Caco-2 (cell line): ENCODE measurements at regions not wholly inside any gene's neighbourhood (a gene's known extent, or its start where the extent isn't known, plus 50 kb on each side); places are given as distances from the start of the nearest gene placed in this dataset.

Experiments
- BruUV-seq: library from RNA; stranded (reverse); fragments of 400-500 nt; replicated peaks from 2 replicates; lab custom pipeline; 2021; lab: Mats Ljungman, UMichigan
- CTCF ChIA-PET: fragments of 300-600 bp; sonication (Branson Sonifier 250); formaldehyde crosslinking; loops from one replicate; lab custom pipeline; 2022; ENCODE audit warnings: antibody characterized with exemption; lab: Charles Lee
- POLR2A ChIA-PET: fragments of 300-600 bp; sonication (Branson Sonifier 250); formaldehyde crosslinking; loops from one replicate; lab custom pipeline; 2022; ENCODE audit warnings: antibody characterized with exemption; lab: Charles Lee
- DNase-seq, 2 experiments: peaks; one replicate each; pipeline versions ENCODE4 v3.0.0 to v3.0.0-alpha.2; 2020 to 2022
- H3K27me3 ChIP-seq: replicated peaks from 2 replicates; pipeline ENCODE4 v1.6.0; 2011; ENCODE audit warnings: low read length; ENCODE audit not compliant: control insufficient read depth, insufficient read depth
- H3K36me3 ChIP-seq: 2 replicates; pipeline ENCODE4 v1.5.1; 2011; ENCODE audit warnings: low read length; ENCODE audit not compliant: control insufficient read depth, insufficient read depth
- H3K4me1 ChIP-seq: fragments of 250-450 bp; sonication (Bioruptor Pico); 2 replicates; pipeline ENCODE4 v1.5.1; 2020; ENCODE audit warnings: mild to moderate bottlenecking
- H3K4me3 ChIP-seq: 2 replicates; pipeline ENCODE4 v1.5.1; 2011; ENCODE audit warnings: low read depth, mild to moderate bottlenecking, control low read depth, low read length
- H3K9me3 ChIP-seq: fragments of 250-450 bp; sonication (Bioruptor Pico); 2 replicates; pipeline ENCODE4 v1.5.1; 2020; ENCODE audit warnings: mild to moderate bottlenecking, moderate library complexity
- H3K27ac Mint-ChIP-seq: one replicate; pipeline ENCODE4 v1.8.0; 2022; ENCODE audit warnings: mixed read lengths; ENCODE audit not compliant: unreplicated experiment
- H3K27me3 Mint-ChIP-seq: one replicate; pipeline ENCODE4 v1.8.0; 2022; ENCODE audit warnings: mixed read lengths; ENCODE audit not compliant: insufficient read depth, unreplicated experiment
- H3K36me3 Mint-ChIP-seq: one replicate; pipeline ENCODE4 v1.8.0; 2022; ENCODE audit warnings: mild to moderate bottlenecking, mixed read lengths; ENCODE audit not compliant: insufficient read depth, unreplicated experiment
- H3K4me1 Mint-ChIP-seq: one replicate; pipeline ENCODE4 v1.8.0; 2022; ENCODE audit warnings: low read depth, mixed read lengths; ENCODE audit not compliant: unreplicated experiment
- H3K4me3 Mint-ChIP-seq: one replicate; pipeline ENCODE4 v1.8.0; 2022; ENCODE audit warnings: mild to moderate bottlenecking, moderate library complexity, mixed read lengths; ENCODE audit not compliant: unreplicated experiment
- H3K9me3 Mint-ChIP-seq: one replicate; pipeline ENCODE4 v1.8.0; 2022; ENCODE audit warnings: mixed read lengths; ENCODE audit not compliant: unreplicated experiment
- intact Hi-C: fragments of 100-400 bp; cut with micrococcal nuclease; formaldehyde crosslinking; loops from one replicate; pipeline ENCODE4 v1.10.0; 2022; ENCODE audit not compliant: unreplicated experiment
- TF ChIP-seq, protein P1 (sequence below), 2 experiments: fragments of 200-600 bp in 1 of 2; IDR thresholded peaks; 1 replicate in 1 of 2; 2 replicates in 1 of 2; pipeline versions ENCODE4 v1.5.1 to v1.8.0; 2011 to 2022; ENCODE audit warnings: antibody characterized with exemption in 1 of 2, control low read depth in 1 of 2, inconsistent platforms in 1 of 2, low read depth in 1 of 2, low read length in 1 of 2, mild to moderate bottlenecking in 1 of 2, moderate library complexity in 1 of 2; ENCODE audit not compliant: insufficient read depth in 1 of 2, severe bottlenecking in 1 of 2, unreplicated experiment in 1 of 2

DNA sequence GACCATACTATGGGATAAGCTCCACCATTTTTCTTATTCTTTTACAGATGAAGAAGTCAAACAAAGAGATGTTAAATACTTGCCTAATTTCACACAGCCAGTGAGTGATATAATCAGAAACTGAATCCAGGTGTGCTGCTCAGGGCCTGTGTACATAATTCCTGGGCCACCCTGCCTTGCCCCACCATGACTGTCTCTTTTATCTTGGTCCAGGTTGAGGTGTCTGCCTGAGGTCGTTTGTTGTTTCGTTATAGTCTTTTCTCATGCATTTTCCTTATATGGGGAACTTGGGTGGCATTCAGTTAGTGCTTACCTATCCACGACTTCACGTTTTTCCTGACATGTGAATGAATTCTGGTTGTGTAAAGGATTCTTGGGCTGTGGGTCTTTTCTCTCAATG lies 277.6 kb downstream of the COL12A1 start:
- no peaks in the 10 kb centered on the region for H3K36me3 Mint-ChIP-seq
- intact Hi-C loops: no loop called here
- POLR2A ChIA-PET: no interaction called here
- no peak overlapping the region for H3K27ac Mint-ChIP-seq
- no peak overlapping the region for H3K4me3 Mint-ChIP-seq
- no peaks in the 10 kb centered on the region for H3K9me3 Mint-ChIP-seq
- Histone ChIP-seq H3K36me3 (no peaks in the 10 kb centered on the region), H3K4me3 (no peak overlapping the region), H3K9me3 (no peaks in the 10 kb centered on the region), H3K27me3 (no peaks in the 10 kb centered on the region), H3K4me1 (no peaks in the 10 kb centered on the region)
- TF ChIP-seq, protein P1, sequence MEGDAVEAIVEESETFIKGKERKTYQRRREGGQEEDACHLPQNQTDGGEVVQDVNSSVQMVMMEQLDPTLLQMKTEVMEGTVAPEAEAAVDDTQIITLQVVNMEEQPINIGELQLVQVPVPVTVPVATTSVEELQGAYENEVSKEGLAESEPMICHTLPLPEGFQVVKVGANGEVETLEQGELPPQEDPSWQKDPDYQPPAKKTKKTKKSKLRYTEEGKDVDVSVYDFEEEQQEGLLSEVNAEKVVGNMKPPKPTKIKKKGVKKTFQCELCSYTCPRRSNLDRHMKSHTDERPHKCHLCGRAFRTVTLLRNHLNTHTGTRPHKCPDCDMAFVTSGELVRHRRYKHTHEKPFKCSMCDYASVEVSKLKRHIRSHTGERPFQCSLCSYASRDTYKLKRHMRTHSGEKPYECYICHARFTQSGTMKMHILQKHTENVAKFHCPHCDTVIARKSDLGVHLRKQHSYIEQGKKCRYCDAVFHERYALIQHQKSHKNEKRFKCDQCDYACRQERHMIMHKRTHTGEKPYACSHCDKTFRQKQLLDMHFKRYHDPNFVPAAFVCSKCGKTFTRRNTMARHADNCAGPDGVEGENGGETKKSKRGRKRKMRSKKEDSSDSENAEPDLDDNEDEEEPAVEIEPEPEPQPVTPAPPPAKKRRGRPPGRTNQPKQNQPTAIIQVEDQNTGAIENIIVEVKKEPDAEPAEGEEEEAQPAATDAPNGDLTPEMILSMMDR (IDR thresholded peaks at IDR 0.05; ENCODE audit: insufficient read depth in 1 of 2, low read depth in 1 of 2, low read length in 1 of 2, severe bottlenecking in 1 of 2, unreplicated experiment in 1 of 2): no peak
- no peaks in the 10 kb centered on the region for H3K4me1 Mint-ChIP-seq
- H3K27me3 Mint-ChIP-seq: peaks cover 2% of the 10 kb centered on the region
- no TSS peak for BruUV-seq
- CTCF ChIA-PET: no interaction called here
- DNase-seq: no peak

- no peaks in the 10 kb centered on the region for H3K36me3 ChIP-seq
- no peaks in the 10 kb centered on the region for H3K27me3 ChIP-seq
- Mint-ChIP-seq H3K4me3 (no peak overlapping the region), H3K27me3 (peaks cover 2% of the 10 kb centered on the region), H3K4me1 (no peaks in the 10 kb centered on the region), H3K9me3 (no peaks in the 10 kb centered on the region), H3K27ac (no peak overlapping the region), H3K36me3 (no peaks in the 10 kb centered on the region)
- intact Hi-C loops: no loop called here
- H3K9me3 ChIP-seq: no peaks in the 10 kb centered on the region
- CTCF ChIA-PET: no interaction called here
- BruUV-seq: no TSS peak
- POLR2A ChIA-PET: no interaction called here
- H3K4me3 ChIP-seq: no peak overlapping the region
- TF ChIP-seq, protein P1 (IDR thresholded peaks at IDR 0.05; ENCODE audit: insufficient read depth in 1 of 2, low read depth in 1 of 2, low read length in 1 of 2, severe bottlenecking in 1 of 2, unreplicated experiment in 1 of 2): no peak
- no peak for DNase-seq
- no peaks in the 10 kb centered on the region for H3K4me1 ChIP-seq
These were observed 278.6 kb downstream of the COL12A1 start for GRCh38 chr6:74927299-74927698.

- H3K36me3 ChIP-seq: no peaks in the 10 kb centered on the region
- Mint-ChIP-seq H3K4me3 (no peak overlapping the region), H3K27me3 (peaks cover 2% of the 10 kb centered on the region), H3K27ac (no peak overlapping the region), H3K4me1 (no peaks in the 10 kb centered on the region), H3K9me3 (no peaks in the 10 kb centered on the region), H3K36me3 (no peaks in the 10 kb centered on the region)
- TF ChIP-seq, protein P1 (IDR thresholded peaks at IDR 0.05; ENCODE audit: insufficient read depth in 1 of 2, low read depth in 1 of 2, low read length in 1 of 2, severe bottlenecking in 1 of 2, unreplicated experiment in 1 of 2): no peak
- CTCF ChIA-PET: no interaction called here
- H3K9me3 ChIP-seq: no peaks in the 10 kb centered on the region
- DNase-seq: no peak
- POLR2A ChIA-PET: interaction anchor here (0.6 kb wide), 1 partner anchor 9 kb away, joined by 3 read pairs; no protein-coding TSS in a partner anchor
- no peak overlapping the region for H3K4me3 ChIP-seq
- no peaks in the 10 kb centered on the region for H3K4me1 ChIP-seq
- no TSS peak for BruUV-seq
- H3K27me3 ChIP-seq: no peaks in the 10 kb centered on the region
- intact Hi-C loops: no loop called here
These were observed 280.2 kb downstream of the COL12A1 start for GRCh38 chr6:74925683-74926082.
